ENCODE measurements at regions not wholly inside any gene's neighbourhood (a gene's known extent, or its start where the extent isn't known, plus 50 kb on each side); places are given as distances from the start of the nearest gene placed in this dataset.

- H3K27ac Mint-ChIP-seq (ENCODE audit: unreplicated experiment): no peak overlapping the region
- intact Hi-C loops (cut with micrococcal nuclease; ENCODE audit: unreplicated experiment): loop anchor here (10.0 kb wide), 1 partner anchor 196 kb away; no protein-coding TSS in a partner anchor
- H3K4me1 Mint-ChIP-seq (ENCODE audit: low read depth, unreplicated experiment): no peaks in the 10 kb centered on the region
- H3K4me3 Mint-ChIP-seq (ENCODE audit: low read depth, unreplicated experiment): no peak overlapping the region
- no peak for DNase-seq
- no peak for TF ChIP-seq CTCF (IDR thresholded peaks at IDR 0.05; ENCODE audit: unreplicated experiment)
- CTCF ChIA-PET: interaction anchor here (0.6 kb wide), 1 partner anchor 350 kb away, joined by 4 read pairs; no protein-coding TSS in a partner anchor
- no peaks in the 10 kb centered on the region for H3K36me3 Mint-ChIP-seq (ENCODE audit: insufficient read depth, unreplicated experiment)
- H3K9me3 Mint-ChIP-seq (ENCODE audit: low read depth, unreplicated experiment): no peaks in the 10 kb centered on the region
- no TSS peak for BruUV-seq (replicated peaks)
- H3K27me3 Mint-ChIP-seq (ENCODE audit: unreplicated experiment): peaks cover 90% of the 10 kb centered on the region
These were observed 348.2 kb downstream of the MYCN start for GRCh38 chr2:16288371-16289112.

DNA sequence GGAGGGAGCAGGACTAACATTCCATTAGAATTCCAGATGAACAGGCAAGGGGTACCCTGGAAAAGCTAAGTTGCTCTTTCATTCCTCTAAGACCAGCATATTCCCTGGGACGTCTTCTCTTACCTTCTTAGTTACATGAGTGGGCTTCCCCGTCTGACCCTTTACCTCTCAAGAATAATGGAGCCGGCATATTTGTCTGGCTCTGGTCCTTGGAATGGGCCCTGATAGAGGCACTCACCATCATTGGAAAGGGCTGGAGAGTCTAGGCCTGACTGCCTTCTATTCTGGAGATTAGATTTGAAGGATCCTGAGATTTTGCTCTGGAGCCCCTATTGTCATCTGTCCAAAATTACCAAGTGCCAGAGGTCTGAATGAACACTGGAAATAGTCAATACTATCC lies 347.5 kb downstream of the MYCN start:
- Mint-ChIP-seq H3K4me1 (ENCODE audit: low read depth, unreplicated experiment) (no peaks in the 10 kb centered on the region), H3K36me3 (ENCODE audit: insufficient read depth, unreplicated experiment) (no peaks in the 10 kb centered on the region), H3K27me3 (ENCODE audit: unreplicated experiment) (peaks cover 83% of the 10 kb centered on the region), H3K27ac (ENCODE audit: unreplicated experiment) (no peak overlapping the region), H3K9me3 (ENCODE audit: low read depth, unreplicated experiment) (no peaks in the 10 kb centered on the region), H3K4me3 (ENCODE audit: low read depth, unreplicated experiment) (no peak overlapping the region)
- no TSS peak for BruUV-seq (replicated peaks)
- no peak for TF ChIP-seq CTCF (IDR thresholded peaks at IDR 0.05; ENCODE audit: unreplicated experiment)
- intact Hi-C loops (cut with micrococcal nuclease; ENCODE audit: unreplicated experiment): loop anchor here (10.0 kb wide), 1 partner anchor 197 kb away; no protein-coding TSS in a partner anchor
- CTCF ChIA-PET: no interaction called here
- DNase-seq: no peak

DNA sequence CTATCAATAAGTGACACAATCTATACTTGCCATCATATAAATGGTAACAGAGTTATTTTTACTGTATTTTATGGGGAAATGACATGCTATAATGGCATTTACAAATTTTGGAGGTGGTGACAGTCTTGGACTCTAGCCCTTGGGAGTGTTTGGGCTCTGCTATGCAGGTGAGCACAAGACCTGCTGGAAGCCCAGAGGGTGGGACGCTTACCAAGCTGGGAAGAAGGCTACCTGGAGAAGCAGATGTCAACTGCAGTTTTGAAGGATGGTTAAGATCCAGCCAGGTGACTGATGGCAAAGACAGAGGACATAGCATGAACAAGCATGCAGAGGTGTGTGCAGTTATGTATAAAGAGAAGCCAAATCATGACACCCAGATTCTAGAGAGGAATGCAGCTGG lies 346.9 kb downstream of the MYCN start:
- Mint-ChIP-seq H3K27ac (ENCODE audit: unreplicated experiment) (no peak overlapping the region), H3K4me3 (ENCODE audit: low read depth, unreplicated experiment) (no peak overlapping the region), H3K36me3 (ENCODE audit: insufficient read depth, unreplicated experiment) (no peaks in the 10 kb centered on the region), H3K9me3 (ENCODE audit: low read depth, unreplicated experiment) (no peaks in the 10 kb centered on the region), H3K4me1 (ENCODE audit: low read depth, unreplicated experiment) (no peaks in the 10 kb centered on the region), H3K27me3 (ENCODE audit: unreplicated experiment) (peaks cover 80% of the 10 kb centered on the region)
- DNase-seq: no peak
- CTCF ChIA-PET: no interaction called here
- TF ChIP-seq CTCF (IDR thresholded peaks at IDR 0.05; ENCODE audit: unreplicated experiment): no peak
- intact Hi-C loops (cut with micrococcal nuclease; ENCODE audit: unreplicated experiment): loop anchor here (10.0 kb wide), 1 partner anchor 198 kb away; no protein-coding TSS in a partner anchor
- BruUV-seq (replicated peaks): no TSS peak

DNA sequence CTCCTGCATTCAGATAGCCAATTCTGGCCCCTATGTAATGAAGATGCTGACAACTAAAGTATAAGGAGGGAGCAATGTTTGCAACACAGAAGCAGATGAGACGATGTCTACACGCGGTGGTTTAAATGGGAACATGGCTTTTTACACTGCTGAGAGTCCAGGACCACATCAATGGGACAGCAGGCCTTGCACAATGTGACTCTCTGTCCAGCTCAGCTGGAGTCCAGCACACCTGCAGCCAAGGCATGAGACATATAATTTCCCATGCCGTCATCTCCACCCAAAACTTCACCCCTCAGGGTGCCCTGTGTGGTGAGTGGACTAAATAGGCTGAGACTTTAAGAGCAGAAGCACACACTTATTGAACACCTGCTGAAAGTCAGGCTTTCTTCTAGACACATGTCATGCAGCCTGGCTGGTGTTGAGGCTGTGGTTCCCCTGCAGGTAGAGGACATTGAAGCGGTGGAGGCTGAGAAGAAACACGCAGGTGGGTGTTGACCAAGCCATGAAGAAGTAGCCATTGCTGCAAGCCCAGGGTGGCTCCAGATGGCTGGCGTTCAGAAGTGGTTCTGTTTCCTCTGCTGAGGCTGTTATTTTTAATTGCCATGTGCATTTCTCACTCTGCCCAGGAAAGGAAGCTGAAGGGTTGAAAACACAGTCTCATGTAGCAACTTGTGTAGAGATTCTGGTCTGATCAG lies 345.6 kb downstream of the MYCN start:
- TF ChIP-seq CTCF (IDR thresholded peaks at IDR 0.05; ENCODE audit: unreplicated experiment): no peak
- Mint-ChIP-seq H3K36me3 (ENCODE audit: insufficient read depth, unreplicated experiment) (no peaks in the 10 kb centered on the region), H3K4me1 (ENCODE audit: low read depth, unreplicated experiment) (no peaks in the 10 kb centered on the region), H3K4me3 (ENCODE audit: low read depth, unreplicated experiment) (no peak overlapping the region), H3K9me3 (ENCODE audit: low read depth, unreplicated experiment) (no peaks in the 10 kb centered on the region), H3K27ac (ENCODE audit: unreplicated experiment) (no peak overlapping the region), H3K27me3 (ENCODE audit: unreplicated experiment) (peaks cover 67% of the 10 kb centered on the region)
- DNase-seq: no peak
- CTCF ChIA-PET: interaction anchor here (0.5 to 0.6 kb wide), 2 partner anchors 60 to 148 kb away, joined by 5 read pairs; no protein-coding TSS in a partner anchor
- intact Hi-C loops (cut with micrococcal nuclease; ENCODE audit: unreplicated experiment): loop anchor here (10.0 kb wide), 1 partner anchor 199 kb away; no protein-coding TSS in a partner anchor
- BruUV-seq (replicated peaks): no TSS peak

Measured in Calu3 (cell line).